Sciatic nerve (tissue), 2 donors: ENCODE measurements at regions not wholly inside any gene's neighbourhood (a gene's known extent, or its start where the extent isn't known, plus 50 kb on each side); places are given as distances from the start of the nearest gene placed in this dataset.
A peak's percentile ranks its signal among the peaks of the same experiment; 100 is the strongest.
"Not testable (repeated sequence)": the region's sequence is repeated elsewhere in the genome, so short reads cannot be mapped to it uniquely, and the experiment has no call there.

Source experiments
- ATAC-seq: fragments of 200-7000 bp; cut with Tn5 transposase; one replicate; pipeline ENCODE4 v1.9.1; 2020; ENCODE audit warnings: mild to moderate bottlenecking, moderate library complexity
- DNase-seq: peaks from one replicate; pipeline ENCODE4 v3.0.0-alpha.2; 2020; ENCODE audit warnings: low spot score
- intact Hi-C: fragments of 100-400 bp; cut with DNase I; formaldehyde crosslinking; loops from one replicate; pipeline ENCODE4 v1.14.2; 2022
- donor health status: DM: no; HTN: no; CAD: no.
- donor health status: DM: no; HTN: no; CAD: no.

- ATAC-seq (no peak), DNase-seq (no peak)
- intact Hi-C loops, result no loop called here
These were observed 56.2 kb upstream of the ANXA1 start for GRCh38 chr9:73095425-73095824.

- peak; percentile 73 for ATAC-seq
- intact Hi-C loops, result no loop called here
- no peak for DNase-seq
These were observed 57.8 kb upstream of the ANXA1 start for GRCh38 chr9:73093740-73094379.

GRCh38 chr9:73093016-73093739 lies 58.5 kb upstream of the ANXA1 start:
- intact Hi-C loops, result no loop called here
- no peak for DNase-seq
- peak; percentile 57 for ATAC-seq

- DNase-seq (no peak), ATAC-seq (no peak)
- intact Hi-C loops, result no loop called here
These were observed 59.8 kb upstream of the ANXA1 start for GRCh38 chr9:73091909-73092308.

- ATAC-seq, result no peak
- no peak for DNase-seq
- intact Hi-C loops, result no loop called here
These were observed 61.5 kb upstream of the ANXA1 start for GRCh38 chr9:73090214-73090613.

GRCh38 chr9:73089304-73089985 lies 62.2 kb upstream of the ANXA1 start:
- ATAC-seq (no peak), DNase-seq (no peak)
- intact Hi-C loops, result no loop called here

GRCh38 chr9:73087876-73088275 lies 63.8 kb upstream of the ANXA1 start:
- intact Hi-C loops, DNase-seq, ATAC-seq: not testable (repeated sequence)

- intact Hi-C loops, result no loop called here
- no peak for ATAC-seq
- no peak for DNase-seq
These were observed 68.1 kb upstream of the ANXA1 start for GRCh38 chr9:73083519-73083918.

- ATAC-seq, result peak; percentile 85
- DNase-seq, result no peak
- intact Hi-C loops, result no loop called here
These were observed 69.5 kb upstream of the ANXA1 start for GRCh38 chr9:73081979-73082657.

- intact Hi-C loops, result no loop called here
- DNase-seq (no peak), ATAC-seq (peak; percentile 19)
These were observed 71.5 kb upstream of the ANXA1 start for GRCh38 chr9:73080110-73080694.

- intact Hi-C loops, result no loop called here
- DNase-seq (no peak), ATAC-seq (no peak)
These were observed 72.3 kb upstream of the ANXA1 start for GRCh38 chr9:73079326-73079725.

GRCh38 chr9:73077625-73078030 lies 74.0 kb upstream of the ANXA1 start:
- no peak for ATAC-seq
- DNase-seq, result no peak
- intact Hi-C loops, result no loop called here

GRCh38 chr9:73076970-73077369 lies 74.7 kb upstream of the ANXA1 start:
- no peak for ATAC-seq

GRCh38 chr9:73074176-73074708 lies 77.4 kb upstream of the ANXA1 start:
- ATAC-seq (peak; percentile 59), DNase-seq (no peak)
- intact Hi-C loops, result no loop called here

More at GRCh38 chr9:73076970-73077369, 74.7 kb upstream of the ANXA1 start:
- no peak for DNase-seq
- intact Hi-C loops, result no loop called here

- intact Hi-C loops, result no loop called here
- no peak for DNase-seq
- ATAC-seq, result peak; percentile 63
These were observed 78.1 kb upstream of the ANXA1 start for GRCh38 chr9:73073337-73074175.

- intact Hi-C loops, result no loop called here
- DNase-seq (no peak), ATAC-seq (no peak)
These were observed 84.6 kb upstream of the ANXA1 start for GRCh38 chr9:73067074-73067473.

GRCh38 chr9:73065439-73065838 lies 86.2 kb upstream of the ANXA1 start:
- no peak for DNase-seq

GRCh38 chr9:73064315-73064714 lies 87.3 kb upstream of the ANXA1 start:
- DNase-seq, result no peak
- ATAC-seq, result no peak
- intact Hi-C loops, result no loop called here

More at GRCh38 chr9:73065439-73065838, 86.2 kb upstream of the ANXA1 start:
- ATAC-seq, result no peak
- intact Hi-C loops, result no loop called here
